ENCODE measurements at regions not wholly inside any gene's neighbourhood (a gene's known extent, or its start where the extent isn't known, plus 50 kb on each side); places are given as distances from the start of the nearest gene placed in this dataset.

GRCh38 chr6:111939902-111940301 is 66.7 kb upstream of the FYN start:
- H3K9me3 ChIP-seq, result no peaks in the 10 kb centered on the region; the same call in 1 of the 2 replicates
- H3K4me1 ChIP-seq, result no peaks in the 10 kb centered on the region; the same call in 1 of the 2 replicates
- no peak overlapping the region for H3K4me3 ChIP-seq (ENCODE audit: low read depth, low read length)
- no peaks in the 10 kb centered on the region for H3K27me3 ChIP-seq
- no peak for DNase-seq
- no peaks in the 10 kb centered on the region for H3K36me3 ChIP-seq
- no peak for TF ChIP-seq CTCF (IDR thresholded peaks at IDR 0.05; ENCODE audit: low read depth, low read length)

GRCh38 chr6:111940801-111941200 is 67.5 kb upstream of the FYN start:
- no peak for DNase-seq
- TF ChIP-seq CTCF (IDR thresholded peaks at IDR 0.05; ENCODE audit: low read depth, low read length), result no peak
- Histone ChIP-seq H3K9me3 (no peaks in the 10 kb centered on the region; the same call in 1 of the 2 replicates), H3K27me3 (no peaks in the 10 kb centered on the region), H3K4me3 (ENCODE audit: low read depth, low read length) (no peak overlapping the region), H3K4me1 (no peaks in the 10 kb centered on the region; the same call in 1 of the 2 replicates), H3K36me3 (no peaks in the 10 kb centered on the region)

GRCh38 chr6:111941686-111942330 is 68.6 kb upstream of the FYN start:
- Histone ChIP-seq H3K36me3 (no peaks in the 10 kb centered on the region), H3K9me3 (no peaks in the 10 kb centered on the region; the same call in 1 of the 2 replicates), H3K4me3 (ENCODE audit: low read depth, low read length) (no peak overlapping the region), H3K4me1 (no peaks in the 10 kb centered on the region; the same call in 1 of the 2 replicates), H3K27me3 (no peaks in the 10 kb centered on the region)
- no peak for DNase-seq
- TF ChIP-seq CTCF (IDR thresholded peaks at IDR 0.05; ENCODE audit: low read depth, low read length), result no peak

GRCh38 chr6:111942561-111942960 is 69.3 kb upstream of the FYN start:
- Histone ChIP-seq H3K4me1 (no peaks in the 10 kb centered on the region; the same call in 1 of the 2 replicates), H3K27me3 (no peaks in the 10 kb centered on the region), H3K4me3 (ENCODE audit: low read depth, low read length) (no peak overlapping the region), H3K36me3 (no peaks in the 10 kb centered on the region), H3K9me3 (no peaks in the 10 kb centered on the region; the same call in 1 of the 2 replicates)
- no peak for TF ChIP-seq CTCF (IDR thresholded peaks at IDR 0.05; ENCODE audit: low read depth, low read length)
- no peak for DNase-seq

GRCh38 chr6:111943266-111943665 is 70.0 kb upstream of the FYN start:
- Histone ChIP-seq H3K27me3 (no peaks in the 10 kb centered on the region), H3K4me3 (ENCODE audit: low read depth, low read length) (no peak overlapping the region), H3K9me3 (no peaks in the 10 kb centered on the region; the same call in 1 of the 2 replicates), H3K4me1 (no peaks in the 10 kb centered on the region; the same call in 1 of the 2 replicates), H3K36me3 (no peaks in the 10 kb centered on the region)
- DNase-seq, result no peak
- no peak for TF ChIP-seq CTCF (IDR thresholded peaks at IDR 0.05; ENCODE audit: low read depth, low read length)

GRCh38 chr6:111943726-111944125 is 70.5 kb upstream of the FYN start:
- H3K4me1 ChIP-seq, result no peaks in the 10 kb centered on the region; the same call in 1 of the 2 replicates
- H3K27me3 ChIP-seq, result no peaks in the 10 kb centered on the region
- no peak for DNase-seq
- TF ChIP-seq CTCF (IDR thresholded peaks at IDR 0.05; ENCODE audit: low read depth, low read length), result no peak
- H3K9me3 ChIP-seq, result no peaks in the 10 kb centered on the region; the same call in 1 of the 2 replicates
- no peaks in the 10 kb centered on the region for H3K36me3 ChIP-seq
- H3K4me3 ChIP-seq (ENCODE audit: low read depth, low read length), result no peak overlapping the region
